NOMO-1 (cell line): ENCODE measurements at regions not wholly inside any gene's neighbourhood (a gene's known extent, or its start where the extent isn't known, plus 50 kb on each side); places are given as distances from the start of the nearest gene placed in this dataset.

Experiments used
- DNase-seq, 2 experiments: peaks; one replicate each; lab custom pipeline; 2025; ENCODE audit not compliant: unreplicated experiment in 2 of 2; lab: John Stamatoyannopoulos, UW

DNA sequence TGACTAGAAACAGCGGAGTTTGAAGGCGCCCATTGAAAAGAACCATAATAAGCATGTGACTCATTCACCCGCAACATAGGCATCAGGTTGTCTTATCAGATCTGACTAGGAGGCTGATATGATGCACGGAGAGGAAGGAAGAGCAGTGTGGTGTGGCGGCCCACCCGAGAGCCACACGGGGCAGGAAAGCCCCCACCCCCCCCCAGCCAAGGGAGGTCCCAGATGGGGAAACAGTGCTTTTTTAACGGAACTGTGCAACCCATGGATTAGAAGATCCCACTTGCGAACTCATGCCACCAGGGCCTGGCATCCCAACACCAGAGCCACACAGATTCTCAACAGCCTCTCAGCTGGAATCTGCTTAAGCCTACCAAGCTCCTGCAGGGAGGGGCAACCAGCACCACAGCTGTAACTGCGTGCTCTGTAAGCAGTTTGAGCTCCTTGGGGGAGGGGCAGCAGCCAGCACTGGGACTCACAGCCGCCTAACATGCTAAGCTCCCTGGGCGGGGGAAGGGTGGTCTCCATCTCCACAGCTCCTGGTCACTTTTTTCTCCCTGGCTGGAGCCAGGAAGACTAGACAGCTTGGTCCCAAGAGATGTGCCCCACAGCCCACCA is 466.2 kb downstream of the PDGFC start:
- DNase-seq, result no peak

DNA sequence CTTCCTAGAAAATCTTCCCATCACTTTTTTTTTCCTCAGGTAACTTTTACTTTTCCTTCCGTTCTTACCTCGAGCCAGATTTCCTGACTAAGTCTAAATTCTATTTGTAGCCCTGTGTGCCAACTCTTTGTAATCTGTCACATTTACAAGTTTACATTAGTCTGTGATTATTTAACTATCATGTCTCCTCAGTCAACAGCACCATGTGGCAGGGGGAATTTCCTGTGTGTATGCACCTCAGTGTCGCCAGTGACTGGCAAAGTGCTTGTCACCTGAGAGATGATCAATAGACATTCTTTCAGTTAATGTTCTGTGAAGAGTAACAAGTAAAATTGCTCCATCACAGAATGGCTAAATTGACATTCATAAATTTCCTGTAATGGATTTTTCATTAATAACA is 468.5 kb downstream of the PDGFC start:
- no peak for DNase-seq

DNA sequence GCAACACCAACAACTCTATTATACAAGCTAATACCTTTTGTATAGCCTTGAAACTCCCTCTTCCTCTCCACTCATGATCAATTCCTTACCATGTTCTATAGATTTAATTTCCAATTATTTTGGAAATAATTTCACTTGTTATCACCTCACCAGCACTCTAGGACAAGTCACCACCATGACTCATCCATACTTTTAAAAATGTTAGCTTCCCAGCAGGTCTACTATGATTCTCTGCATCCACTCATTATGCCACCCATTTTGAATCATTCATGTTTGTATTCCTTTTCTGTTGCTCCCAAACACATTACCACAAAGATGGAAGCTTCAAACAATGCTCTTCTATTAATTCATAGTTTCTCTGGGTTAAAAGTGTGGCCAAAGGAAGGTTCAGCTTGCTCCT is 469.6 kb downstream of the PDGFC start:
- DNase-seq, result no peak

DNA sequence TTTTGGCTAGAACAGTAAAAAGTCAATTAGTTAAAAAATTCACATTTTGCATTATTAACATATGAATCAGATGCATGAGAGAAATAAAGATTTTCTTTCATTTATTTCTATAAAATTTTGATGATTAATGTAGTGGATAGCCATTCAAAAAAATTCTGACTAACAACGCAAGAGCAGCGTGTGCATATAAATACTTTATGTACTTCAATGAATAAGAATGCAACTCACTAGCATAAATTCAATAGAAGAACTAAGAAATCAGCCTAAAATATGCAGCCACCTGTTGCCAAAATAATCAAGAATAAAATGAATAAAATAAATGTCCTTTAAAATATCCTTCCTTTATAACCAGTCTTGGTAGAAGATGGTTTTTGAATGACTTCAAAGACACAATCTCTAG is 471.9 kb downstream of the PDGFC start:
- no peak for DNase-seq

DNA sequence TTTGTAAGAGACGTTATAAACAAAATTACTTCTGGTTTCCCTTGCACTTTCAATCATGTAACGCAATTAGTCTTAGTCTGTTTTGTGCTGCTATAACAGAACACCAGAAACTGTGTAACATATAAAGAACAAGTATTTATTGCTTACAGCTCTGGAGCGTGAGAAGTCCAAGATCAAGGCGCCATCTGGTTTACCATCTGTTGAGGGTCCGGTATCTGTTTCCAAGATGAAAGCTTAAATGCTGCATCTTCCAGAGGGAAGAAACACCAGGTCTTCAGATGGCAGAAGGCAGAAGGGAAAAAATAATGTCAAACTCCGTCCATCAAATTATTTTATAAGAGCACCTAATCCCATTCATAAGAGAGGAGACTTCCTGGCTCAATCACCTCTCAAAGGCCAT is 474.1 kb downstream of the PDGFC start:
- no peak for DNase-seq

DNA sequence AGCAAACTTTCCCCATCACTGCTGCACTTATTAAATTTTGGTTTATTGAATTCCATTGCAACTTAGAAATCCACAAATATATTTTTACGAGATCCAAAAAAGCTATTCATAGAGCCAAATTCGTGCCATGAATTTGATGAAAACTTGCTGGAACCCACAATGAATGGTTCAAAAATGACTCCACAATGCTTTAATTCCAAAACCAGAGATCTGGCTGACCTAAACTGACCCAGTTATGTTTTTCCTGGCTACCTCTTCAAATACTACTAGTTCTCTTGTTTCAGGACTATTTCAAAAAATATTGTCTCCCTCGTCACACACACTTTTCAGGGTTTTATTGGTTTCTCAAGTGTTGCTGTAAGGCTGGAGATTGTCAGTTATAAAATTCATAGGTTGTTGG is 474.8 kb downstream of the PDGFC start:
- DNase-seq, result no peak

DNA sequence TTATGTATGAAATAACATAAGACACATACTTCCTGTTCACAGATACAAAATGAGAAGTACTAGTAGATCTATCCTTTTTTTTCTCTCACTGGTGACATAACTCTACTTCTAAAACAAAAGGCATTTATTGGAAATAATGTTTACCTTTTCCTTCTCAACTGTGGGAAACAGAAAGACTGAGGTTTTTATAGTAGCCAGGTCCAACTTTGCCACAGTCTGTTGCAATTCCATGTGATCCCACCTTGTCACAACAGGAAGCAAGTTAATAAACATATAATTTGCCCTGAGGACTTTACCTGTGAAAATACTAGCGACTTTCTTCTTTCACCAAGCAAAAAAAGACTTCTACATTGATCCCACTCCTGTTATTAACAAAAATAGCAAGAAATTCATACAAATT is 475.8 kb downstream of the PDGFC start:
- DNase-seq, result no peak

DNA sequence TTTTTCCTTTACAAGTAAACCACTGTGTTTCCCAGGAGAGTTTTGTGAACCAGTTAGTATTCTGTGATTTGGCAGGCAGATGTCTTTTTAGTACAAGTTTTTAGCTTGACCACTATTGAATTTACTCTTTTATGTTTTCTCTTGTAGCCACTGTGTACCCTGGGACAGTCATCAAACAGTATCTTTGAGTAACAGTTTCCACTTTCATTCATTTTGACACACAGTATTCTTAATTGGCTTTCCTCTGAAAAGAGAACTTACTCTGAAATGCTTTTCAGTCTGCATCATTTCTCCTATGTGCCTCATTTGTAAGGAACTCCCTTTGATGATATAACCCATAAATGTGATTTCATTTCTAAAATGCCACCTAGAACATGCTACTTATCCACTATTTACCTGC is 476.5 kb downstream of the PDGFC start:
- no peak for DNase-seq

DNA sequence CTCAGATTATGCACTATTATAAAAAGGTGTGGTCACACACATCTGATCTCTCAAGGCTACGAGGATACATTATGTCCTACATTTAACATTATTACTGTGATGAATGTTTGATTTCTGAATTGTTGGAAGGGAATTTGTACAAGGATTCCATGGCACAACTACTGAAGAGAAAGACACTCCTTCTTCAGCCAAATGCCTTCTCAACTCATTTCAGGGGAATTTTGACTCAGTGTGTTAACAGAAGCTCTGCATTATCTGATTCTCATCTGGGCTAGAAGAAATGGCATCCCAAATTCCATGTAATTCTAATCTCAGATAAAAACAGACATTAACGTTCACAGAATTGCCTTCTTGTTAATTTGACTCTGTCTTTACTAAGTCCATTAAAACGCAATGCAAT is 477.7 kb downstream of the PDGFC start:
- no peak for DNase-seq

DNA sequence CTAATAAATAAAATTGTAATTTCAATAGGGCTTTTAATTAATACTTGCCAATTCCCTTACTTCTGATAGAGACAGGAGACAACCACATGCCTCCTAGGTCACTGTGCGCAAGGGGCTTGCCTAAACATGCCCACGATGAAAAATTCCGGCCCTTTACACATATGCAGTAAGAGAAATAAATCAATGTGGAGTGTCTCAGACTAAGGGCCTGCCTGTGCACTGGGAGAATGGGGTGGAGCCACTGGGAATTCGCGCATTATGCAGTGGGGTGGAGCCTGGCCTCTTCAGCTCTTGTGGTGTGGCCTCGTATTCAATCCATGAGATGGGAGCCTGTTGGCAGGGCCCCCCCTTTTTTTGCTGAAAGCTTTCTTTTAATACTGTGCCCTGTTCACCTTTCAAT is 484.5 kb downstream of the PDGFC start:
- no peak for DNase-seq

DNA sequence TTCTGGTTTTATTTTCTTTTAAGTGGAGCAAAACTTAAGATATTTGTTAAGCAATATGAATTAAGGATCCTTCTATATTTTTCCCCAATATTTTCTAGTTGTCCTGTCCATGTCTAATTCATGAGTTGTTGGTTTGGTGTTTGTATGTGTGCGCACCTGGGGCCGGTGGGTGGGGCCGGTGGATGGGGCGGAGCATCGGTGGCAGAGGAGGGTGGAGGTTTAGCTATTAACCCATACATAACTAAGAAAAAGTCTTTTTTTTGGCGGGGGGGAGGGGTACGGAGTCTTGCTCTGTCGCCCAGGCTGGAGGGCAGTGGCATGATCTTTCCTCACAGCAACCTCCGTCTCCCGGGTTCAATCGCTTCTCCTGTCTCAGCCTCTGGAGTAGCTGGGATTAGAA is 489.8 kb downstream of the PDGFC start:
- no peak for DNase-seq

DNA sequence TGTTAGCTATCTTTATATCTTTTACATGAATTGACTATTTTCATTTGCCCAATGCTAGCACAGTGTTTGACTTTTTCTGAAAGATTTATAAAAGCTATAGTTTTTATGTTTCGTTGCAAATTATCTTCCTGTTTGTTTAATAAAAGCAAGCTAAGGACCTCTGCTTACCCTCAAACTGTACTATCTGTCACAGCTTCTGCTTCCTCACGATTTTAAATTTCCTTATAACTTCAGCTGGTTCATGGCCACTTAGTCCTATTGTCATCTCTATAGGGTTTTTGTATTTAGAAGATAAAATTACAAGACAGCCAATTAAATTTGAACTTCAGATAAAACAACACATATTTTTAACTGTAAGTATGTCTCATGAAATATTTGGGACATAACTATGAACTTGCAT is 494.0 kb downstream of the PDGFC start:
- DNase-seq, result no peak

DNA sequence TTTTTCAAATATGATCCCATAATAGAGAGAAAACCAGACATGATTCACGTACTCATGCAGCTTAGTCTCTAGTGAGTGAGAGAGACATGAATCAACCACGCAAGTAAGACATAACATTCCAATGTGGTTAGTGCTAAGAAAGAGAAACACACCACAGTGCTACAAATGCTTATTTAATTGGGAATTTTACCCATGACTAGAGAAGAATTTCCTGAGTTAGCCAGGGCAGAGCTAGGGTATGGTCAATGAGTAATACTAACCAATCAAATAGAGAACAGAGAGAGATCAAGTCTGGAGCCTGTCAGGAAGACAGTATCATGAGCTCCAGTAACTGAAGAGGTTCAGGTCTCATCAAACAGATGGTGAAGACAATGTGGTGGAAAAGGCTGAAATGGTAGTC is 495.2 kb downstream of the PDGFC start:
- DNase-seq, result no peak

DNA sequence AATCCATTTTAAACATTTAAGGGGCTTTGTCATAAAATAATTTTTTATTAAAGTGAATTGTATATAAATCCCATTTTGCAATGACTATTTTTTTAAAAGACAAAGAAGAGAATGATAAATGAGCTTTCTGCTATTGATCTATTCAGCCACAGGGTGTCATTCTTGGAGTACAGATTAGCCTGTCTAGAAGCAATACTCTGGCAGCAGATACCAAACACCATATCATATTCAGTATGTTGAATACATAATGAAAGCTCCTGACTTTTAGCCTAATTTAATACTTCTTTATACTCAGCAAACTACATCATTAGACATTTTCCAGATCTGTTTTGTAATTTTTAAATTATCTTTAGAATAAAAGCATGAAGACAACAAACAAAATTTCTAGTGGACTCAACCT is 496.3 kb downstream of the PDGFC start:
- DNase-seq, result peak in 1 of 2 experiments; percentile 32

DNA sequence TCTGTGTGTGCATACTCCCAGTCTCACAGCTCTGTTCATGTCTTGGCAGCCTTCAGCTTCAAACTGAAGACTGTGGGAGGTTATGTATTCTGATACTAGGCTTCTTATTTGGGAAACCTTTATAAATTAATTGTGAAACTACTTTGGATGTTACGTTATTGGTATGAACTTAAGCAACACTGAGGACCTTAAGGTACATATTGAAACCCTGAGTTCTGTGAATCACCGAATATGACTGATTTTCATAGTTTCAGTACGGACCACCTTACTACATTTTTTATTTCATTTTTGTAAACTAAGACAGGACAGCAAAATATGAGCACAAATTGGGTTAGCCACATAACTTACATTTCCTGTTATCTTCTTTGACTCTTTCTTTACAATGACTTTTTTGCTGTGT is 498.4 kb downstream of the PDGFC start:
- DNase-seq, result no peak

DNA sequence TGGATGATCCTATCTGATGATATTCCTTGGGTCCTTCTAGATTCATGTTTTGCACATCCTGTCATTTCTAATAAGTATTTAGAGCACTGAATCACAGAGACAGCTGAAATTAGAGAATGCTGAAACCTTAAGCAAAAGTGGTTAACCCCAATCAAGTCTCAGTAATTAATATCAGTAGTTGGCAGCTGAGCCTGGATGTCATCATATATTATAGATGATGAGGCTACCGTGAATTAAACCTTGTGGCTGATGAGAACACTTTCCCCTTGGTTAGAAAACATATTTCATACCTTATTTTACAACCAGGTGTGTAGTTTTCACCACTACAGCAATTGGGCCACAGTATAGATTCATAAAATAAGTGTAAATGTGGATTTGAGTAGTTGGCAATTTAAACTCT is 499.0 kb downstream of the PDGFC start:
- no peak for DNase-seq

DNA sequence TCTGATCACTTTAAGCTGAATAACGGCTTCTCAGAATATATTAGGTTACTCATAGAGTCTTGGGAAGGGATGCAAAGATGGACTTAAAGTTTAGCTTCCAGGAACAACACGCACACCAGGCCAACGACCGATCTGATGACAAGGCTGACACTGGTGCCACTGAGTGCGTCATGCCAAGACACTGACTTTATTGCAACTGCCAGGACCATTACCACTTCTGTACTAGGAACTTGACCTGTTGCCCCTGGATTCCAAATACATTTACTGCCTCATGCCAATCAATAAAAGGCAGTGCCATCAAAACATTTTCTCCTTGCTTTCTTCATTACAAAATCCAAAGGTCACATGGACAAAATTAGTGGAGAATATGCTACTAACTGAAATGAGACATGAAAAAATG is 505.9 kb upstream of the CTSO start:
- no peak for DNase-seq

DNA sequence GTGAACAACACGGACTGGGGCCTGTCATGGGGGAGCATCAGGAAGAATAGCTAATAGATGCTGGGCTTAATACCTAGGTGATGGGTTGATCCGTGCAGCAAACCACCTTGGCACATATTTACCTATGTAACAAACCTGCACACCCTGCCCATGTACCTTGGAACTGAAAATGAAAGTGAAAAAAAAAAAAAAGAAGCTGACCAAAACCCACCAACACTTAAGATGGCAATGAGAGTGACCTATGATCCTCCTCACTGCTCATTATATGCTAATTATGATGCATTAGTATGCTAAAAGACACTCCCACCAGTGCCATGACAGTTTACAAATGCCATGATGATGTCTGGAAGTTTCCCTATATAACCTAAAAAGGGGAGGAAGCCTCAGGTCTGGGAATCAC is 503.2 kb upstream of the CTSO start:
- no peak for DNase-seq

DNA sequence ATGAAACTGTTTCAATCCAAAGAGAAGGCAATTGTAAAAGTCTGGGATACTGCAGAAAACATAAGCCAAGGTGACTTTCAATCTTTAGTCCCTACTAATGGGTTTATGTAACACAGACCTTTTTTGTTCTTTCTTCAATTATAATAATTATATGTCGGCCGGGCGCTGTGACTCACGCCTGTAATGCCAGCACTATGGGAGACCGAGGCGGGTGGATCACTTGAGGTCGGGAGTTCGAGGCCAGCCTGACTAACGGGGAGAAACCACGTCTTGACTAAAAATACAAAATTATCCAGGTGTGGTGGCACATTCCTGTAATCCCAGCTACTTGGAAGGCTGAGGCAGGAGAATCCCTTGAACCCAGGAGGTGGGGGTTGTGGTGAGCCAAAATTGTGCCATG is 489.8 kb upstream of the CTSO start:
- no peak for DNase-seq

DNA sequence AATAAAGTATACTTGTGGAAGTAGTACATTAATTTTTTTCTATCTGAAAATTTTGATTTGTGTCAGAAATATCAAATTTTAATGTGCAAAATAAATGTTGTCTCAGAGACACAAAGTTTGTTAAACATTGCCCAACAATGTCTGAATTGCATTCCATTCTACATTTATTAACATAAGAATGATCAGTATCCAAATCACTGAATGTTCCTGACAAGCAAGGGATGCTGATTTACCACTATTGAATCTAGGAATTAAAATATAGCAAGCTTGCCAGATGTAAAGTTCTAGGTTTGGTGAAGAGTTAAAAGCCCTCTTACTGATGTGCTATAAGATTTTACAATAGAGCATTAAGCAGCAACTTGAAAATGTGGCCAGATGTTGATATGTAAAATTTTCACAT is 489.2 kb upstream of the CTSO start:
- no peak for DNase-seq

DNA sequence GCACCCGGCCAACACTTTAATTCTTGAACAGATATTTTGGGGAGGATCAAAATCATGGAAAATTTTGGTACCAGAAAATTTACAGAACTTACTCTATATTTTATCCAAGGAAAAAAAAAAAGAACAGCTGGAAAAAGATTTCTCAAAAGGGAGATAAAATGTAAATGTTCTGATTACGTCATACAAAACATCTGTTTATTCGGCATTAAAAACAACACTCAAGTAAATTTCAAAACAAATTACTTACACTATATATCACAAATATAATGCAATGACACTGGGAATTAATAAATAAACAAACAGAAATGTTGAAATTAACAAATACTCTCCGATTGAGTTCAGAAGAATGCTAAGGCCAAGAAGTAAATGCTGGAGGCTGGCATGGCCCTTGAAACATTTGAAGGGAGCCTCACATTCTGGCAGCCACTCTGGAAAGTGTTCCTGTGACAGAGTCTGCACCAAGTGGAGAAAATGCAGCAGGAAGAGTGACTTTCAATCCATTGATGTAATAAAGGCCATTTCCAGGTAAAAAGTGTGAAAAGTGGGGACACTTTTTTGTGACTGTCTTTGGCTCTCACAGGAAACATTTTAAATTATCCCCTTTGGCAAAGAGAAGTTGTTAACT is 486.0 kb upstream of the CTSO start:
- no peak for DNase-seq

DNA sequence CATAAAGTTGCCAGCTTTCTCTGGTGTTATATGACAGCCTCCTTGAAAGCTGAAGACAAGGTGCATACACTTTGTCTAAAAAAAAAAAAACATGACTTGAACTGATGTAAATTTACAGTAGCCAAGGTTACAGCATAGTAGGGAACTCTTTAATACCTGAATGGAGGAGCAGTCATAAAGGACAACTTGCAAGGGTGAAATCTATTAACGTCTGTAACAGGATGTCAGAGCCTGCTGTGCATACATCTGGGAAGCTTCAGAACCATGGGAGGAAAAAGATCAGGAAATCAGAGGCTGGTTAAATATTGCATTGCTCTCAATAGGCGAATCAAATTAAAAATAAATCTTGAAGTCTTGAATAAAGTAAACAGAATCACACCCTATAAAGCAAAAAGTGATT is 484.0 kb upstream of the CTSO start:
- no peak for DNase-seq

DNA sequence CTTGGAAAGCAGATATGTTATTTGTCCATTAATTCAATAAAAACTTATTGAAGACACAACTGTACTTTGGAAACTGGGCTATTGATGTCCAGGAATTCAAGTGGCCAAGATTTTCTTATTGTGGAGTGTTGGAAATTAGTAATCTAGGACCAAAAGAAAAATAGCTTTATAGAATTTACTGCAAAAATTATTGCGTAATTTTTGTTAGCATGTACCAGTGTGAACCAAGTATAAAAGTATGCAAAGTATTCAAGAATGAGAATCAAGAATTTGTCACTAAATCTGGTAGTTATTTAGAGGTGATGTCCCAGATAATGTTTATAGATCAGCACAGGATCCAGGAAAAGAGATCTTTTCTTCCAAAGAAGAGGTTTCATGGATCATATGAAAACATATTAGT is 468.9 kb upstream of the CTSO start:
- DNase-seq, result no peak
